ENCODE measurements at regions not wholly inside any gene's neighbourhood (a gene's known extent, or its start where the extent isn't known, plus 50 kb on each side); places are given as distances from the start of the nearest gene placed in this dataset.

- no peak for DNase-seq (ENCODE audit: low read depth, low spot score)
Measured at GRCh38 chr11:79931692-79932091, 490.9 kb upstream of the TENM4 start.

DNA sequence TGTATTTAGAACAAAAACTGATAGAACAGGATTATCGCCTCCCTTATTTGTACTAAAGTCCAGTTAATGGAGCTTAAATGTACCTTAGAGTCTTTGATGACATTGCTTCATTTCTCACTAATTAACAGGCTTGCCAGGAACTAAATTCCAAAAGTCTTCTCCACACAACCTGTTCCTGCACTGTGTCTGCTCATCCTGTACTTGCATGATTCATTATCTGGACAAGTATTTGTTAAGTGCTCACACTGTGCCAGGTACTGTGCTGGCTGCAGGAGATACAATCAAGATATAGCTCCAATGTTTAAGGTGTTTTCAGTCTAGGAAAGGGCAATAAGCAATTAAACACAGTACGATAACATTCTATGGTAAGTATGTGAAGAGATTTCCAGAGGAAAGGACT, 485.9 kb upstream of the TENM4 start:
- no peak for DNase-seq (ENCODE audit: low read depth, low spot score)

DNA sequence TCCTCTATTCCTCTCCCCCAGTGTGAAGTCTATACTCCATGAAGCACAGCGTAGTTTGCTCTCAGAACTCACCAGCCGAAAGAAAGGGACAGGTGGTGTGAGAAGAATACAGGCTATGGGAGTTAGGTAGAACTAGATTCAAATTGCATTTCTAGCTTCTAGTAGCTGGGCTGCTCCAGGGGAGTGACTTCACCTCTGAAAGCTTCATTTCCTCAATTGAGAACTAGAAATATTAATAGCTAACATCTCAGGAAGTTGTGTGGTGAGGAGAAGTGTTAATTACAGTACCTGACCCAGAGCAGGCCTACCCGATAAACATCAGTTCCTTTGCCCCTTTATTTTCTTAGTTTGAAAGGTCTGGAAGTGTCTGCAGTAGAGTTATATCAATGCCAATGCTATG, 484.7 kb upstream of the TENM4 start:
- DNase-seq (ENCODE audit: low read depth, low spot score) = no peak

DNA sequence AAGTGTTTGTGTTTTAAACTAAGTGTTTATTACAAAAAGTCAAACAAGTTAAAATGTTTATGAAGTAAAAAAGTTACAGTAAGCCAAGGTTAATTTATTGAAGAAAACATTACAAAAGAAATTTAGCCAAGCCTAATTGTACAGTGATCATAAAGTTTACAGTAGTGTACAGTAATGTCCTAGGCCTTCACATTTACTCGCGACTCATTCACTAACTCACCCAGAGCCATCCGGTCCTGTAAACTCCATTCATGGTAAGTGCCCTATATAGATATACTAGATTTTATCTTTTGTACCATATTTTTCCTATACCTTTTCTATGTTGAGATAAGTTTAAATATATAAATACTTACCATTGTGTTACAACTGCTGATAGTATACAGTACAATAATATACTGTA, 481.8 kb upstream of the TENM4 start:
- no peak for DNase-seq (ENCODE audit: low read depth, low spot score)

DNA sequence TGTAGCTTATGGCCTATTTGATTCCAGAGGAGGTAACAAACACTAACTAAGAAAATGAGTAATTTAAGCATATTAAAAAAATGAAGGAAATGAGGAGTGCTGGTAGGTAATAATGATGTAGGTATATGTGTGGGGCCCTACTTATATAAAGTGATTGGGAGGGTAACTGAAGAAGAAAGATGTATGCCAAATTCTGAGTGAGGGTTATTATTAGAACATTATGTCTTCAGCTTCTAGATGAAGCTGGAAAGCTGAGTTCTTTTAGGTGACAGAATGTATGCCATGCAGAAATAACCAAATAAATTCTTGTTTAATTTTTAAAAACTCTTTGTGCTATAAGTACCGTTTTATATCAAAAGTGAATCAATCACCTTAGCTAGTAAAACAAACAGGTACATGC, 479.6 kb upstream of the TENM4 start:
- DNase-seq (ENCODE audit: low read depth, low spot score) = no peak

- DNase-seq (ENCODE audit: low read depth, low spot score) = no peak
Measured at GRCh38 chr11:79919350-79919749, 478.5 kb upstream of the TENM4 start.

DNA sequence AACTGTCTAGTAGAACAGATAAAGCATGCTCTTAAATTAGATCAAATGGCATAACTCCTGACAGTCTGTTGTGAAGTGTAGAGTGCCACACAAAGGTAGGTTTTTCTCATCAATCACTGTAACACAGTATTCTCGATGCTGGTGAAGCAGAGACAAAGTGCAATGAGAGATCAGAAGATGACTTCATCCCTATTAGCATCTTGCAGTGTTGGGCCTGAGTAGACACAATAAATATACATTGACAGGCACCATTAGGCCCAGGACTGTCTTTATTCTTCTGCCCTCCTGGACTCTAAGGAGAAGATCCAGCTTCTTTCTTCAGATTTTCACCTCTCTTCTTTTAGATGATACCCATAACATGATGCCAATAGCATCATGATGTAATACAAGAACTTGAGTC, 478.0 kb upstream of the TENM4 start:
- DNase-seq (ENCODE audit: low read depth, low spot score) = no peak

- DNase-seq (ENCODE audit: low read depth, low spot score) = no peak
Measured at GRCh38 chr11:79906164-79906563, 465.3 kb upstream of the TENM4 start.

GRCh38 chr11:79902493-79902892, 461.7 kb upstream of the TENM4 start:
- no peak for DNase-seq (ENCODE audit: low read depth, low spot score)

- DNase-seq (ENCODE audit: low read depth, low spot score) = no peak
Measured at GRCh38 chr11:79897896-79898295, 457.1 kb upstream of the TENM4 start.

- DNase-seq (ENCODE audit: low read depth, low spot score) = no peak
Measured at GRCh38 chr11:79896258-79896657, 455.4 kb upstream of the TENM4 start.

DNA sequence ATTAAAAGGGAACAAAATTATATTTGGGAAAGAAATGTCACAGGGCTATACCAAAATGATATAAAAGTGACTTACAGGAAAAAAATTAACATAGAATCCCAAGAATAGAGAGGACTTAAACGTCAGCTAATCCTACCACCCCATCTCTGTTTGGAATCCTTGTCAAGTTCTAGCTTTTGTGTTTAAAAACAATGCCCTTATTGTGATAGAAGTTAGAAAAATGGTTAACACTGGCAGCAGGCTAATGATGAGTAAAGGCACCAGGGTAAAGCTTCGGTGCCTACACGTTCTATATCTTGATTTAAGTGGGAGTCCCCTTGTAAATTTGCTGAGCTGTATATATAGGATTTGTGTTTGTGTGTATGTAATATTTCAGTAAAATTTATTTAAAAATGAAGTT, 453.3 kb upstream of the TENM4 start:
- no peak for DNase-seq (ENCODE audit: low read depth, low spot score)

GRCh38 chr11:79890272-79890671, 449.4 kb upstream of the TENM4 start:
- DNase-seq (ENCODE audit: low read depth, low spot score) = no peak

DNA sequence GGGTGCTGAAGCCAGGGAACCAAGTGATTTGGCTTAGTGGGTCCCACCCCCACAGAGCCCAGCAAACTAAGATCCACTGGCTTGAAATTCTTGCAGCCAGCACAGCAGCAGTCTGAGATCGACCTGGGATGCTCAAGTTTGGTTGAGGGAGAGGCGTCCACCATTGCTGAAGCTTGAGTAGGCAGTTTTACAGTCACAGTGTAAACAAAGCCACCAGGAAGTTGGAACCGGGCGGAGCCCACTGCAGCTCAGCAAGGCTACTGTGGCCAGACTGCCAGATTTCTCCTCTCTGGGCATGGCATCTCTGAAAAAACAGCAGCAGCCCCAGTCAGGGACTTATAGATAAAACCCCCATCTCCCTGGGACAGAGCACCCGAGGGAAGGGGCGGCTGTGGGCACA, 424.1 kb upstream of the TENM4 start:
- DNase-seq (ENCODE audit: low read depth, low spot score) = no peak

DNA sequence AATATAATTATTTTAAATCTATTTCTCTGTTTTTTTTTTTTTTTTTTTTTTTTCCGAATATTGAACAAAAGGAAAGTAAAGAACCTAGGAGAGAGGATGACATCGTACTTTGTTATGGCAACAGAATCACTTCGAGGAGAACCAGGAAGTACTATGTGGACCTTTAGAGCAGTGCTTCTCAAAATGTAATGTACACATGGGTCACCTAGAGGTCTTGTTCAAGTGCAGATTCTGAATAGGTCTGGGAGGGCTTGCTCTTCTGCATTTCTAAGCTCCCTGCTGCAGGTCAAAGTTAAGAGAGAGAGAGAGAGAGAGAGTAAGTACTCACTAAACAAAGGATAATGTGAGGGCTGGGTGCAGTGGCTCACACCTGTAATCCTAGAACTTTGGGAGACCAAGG, 419.5 kb upstream of the TENM4 start:
- no peak for DNase-seq (ENCODE audit: low read depth, low spot score)

DNA sequence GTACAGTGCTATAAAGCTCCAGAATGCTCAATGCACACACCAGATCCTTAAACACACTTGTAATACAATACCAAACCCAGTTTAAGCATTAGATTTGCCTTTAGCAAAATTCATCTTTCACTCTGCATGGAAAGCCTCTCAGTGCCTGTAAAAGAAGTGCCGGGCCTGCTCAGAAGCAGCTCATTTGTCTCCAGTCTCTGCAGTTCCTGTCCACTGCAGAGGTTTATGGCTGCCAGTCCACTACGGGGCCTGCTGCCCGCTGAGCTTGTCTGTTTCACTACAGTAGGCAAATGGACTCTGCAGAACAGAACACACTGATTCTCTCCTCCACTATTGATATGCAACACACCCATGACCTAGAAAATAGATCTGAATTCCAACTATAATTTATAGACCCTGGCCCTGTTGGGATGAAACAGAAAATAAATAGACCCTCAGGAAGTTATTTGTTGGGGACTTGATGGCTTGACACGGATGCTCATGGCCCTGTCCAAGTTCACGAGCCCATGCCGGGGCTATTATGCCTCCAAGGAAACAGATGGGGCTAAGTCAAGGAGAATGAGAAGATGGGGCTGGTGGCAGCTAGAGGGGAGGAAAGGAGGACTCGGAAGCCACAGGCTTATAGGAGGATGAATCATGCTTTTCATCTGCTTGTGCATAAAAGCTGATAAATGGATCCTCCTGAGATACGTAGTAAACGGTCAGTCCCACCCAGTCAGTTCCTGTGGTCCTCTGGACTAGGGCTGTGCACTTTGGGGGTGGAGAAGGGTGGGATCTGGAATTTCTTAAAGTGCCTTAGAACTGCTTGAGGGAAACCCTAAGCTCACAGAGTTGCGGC, 416.8 kb upstream of the TENM4 start:
- no peak for DNase-seq (ENCODE audit: low read depth, low spot score)

DNA sequence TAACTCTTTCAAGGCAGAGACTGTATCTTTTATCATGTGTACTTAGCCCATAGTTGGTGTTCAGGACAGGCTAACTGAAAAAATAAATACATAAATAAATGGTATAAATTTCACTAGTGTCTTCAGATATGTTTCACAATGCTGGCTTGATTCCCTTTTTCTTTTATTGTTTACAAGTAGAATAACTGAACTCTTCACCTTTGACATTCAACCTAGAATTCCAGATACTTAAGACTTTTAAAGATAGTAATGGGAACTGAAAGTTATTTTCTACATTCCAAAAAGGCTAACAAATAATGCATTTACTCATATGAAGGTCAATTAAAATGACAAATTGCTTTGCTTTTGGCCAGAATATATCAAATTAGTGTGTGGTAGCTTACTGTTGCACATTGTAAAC, 411.3 kb upstream of the TENM4 start:
- no peak for DNase-seq (ENCODE audit: low read depth, low spot score)

DNA sequence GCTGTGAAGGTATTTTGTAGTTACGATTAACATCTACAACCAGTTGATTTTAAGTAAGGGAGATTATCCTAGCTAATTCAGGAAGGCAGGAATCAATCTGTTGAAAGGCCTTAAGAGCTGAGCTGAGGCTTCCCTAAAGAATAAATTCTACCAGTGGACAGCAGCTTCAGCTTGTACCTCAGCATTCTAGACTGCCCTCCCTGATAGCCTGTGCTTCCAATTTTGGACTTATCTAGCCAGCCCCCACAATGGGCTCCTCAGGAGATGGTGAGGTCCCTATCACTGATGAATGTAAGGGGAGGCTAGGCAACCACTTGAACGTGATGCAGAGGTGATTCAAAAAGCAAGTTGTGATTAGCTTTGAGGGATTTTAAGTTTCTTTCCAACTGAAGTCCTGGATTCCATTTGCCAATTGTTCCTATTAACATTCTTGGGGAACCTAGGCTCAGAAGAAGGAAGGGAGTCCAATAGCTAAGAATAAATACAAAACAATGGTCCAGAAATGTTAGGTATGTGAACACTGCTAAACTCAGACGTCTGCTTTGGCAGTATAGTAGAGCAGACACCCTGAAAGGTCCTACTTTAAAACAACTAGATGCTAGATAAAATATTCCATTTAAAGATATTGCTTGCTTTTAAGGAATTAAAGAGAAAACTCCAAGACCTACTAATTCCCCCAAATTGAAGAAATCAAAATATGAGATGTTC, 404.3 kb upstream of the TENM4 start:
- DNase-seq (ENCODE audit: low read depth, low spot score) = no peak

- no peak for DNase-seq (ENCODE audit: low read depth, low spot score)
Measured at GRCh38 chr11:79834015-79834414, 393.2 kb upstream of the TENM4 start.

GRCh38 chr11:79830446-79830845, 389.6 kb upstream of the TENM4 start:
- no peak for DNase-seq (ENCODE audit: low read depth, low spot score)

GRCh38 chr11:79829891-79830290, 389.1 kb upstream of the TENM4 start:
- DNase-seq (ENCODE audit: low read depth, low spot score) = no peak

- DNase-seq (ENCODE audit: low read depth, low spot score) = no peak
Measured at GRCh38 chr11:79822766-79823165, 381.9 kb upstream of the TENM4 start.

DNA sequence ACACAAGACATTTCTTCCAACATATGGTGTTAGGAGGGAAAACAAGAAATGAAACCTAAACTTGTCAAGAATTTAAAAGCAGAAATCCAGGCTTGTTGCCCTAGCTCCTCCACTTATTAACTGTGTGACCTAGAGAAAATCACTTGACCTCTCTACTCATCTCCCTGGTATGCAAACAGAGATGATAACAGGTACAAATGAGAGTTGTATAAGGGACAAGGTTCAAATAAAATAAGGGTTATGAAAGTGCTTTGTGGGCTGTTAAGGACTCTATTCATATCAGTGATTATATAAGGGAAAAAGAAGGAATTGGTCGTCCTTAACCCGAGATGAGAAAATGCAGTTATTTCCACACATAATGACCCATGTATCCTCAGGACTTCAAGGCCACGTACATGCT, 372.7 kb upstream of the TENM4 start:
- DNase-seq (ENCODE audit: low read depth, low spot score) = no peak

Data from smooth muscle cell of the brain vasculature (primary cell).